OCI-LY3 (cell line): ENCODE measurements at regions not wholly inside any gene's neighbourhood (a gene's known extent, or its start where the extent isn't known, plus 50 kb on each side); places are given as distances from the start of the nearest gene placed in this dataset.

Source experiments
- H2AFZ ChIP-seq: fragments of 200-600, 300-600 bp; shearing (Covaris generic); 2 replicates; pipeline ENCODE4 v1.6.0; 2014; ENCODE audit warnings: antibody characterized with exemption, low read depth, low read length
- H3K27ac ChIP-seq: fragments of 200-600, 300-600 bp; sonication (generic); 2 replicates; pipeline ENCODE4 v1.5.1; 2014; ENCODE audit warnings: mild to moderate bottlenecking, low read length, moderate library complexity, mixed read lengths
- H3K27me3 ChIP-seq: fragments of 200-600, 300-600 bp; sonication (generic); 2 replicates; pipeline ENCODE4 v1.6.1; 2014; ENCODE audit warnings: low read depth, low read length, mixed read lengths
- H3K36me3 ChIP-seq: fragments of 200-600, 300-600 bp; sonication (generic); replicated peaks from 2 replicates; pipeline ENCODE3; 2014; ENCODE audit warnings: low read depth, low read length, mixed read lengths
- H3K4me1 ChIP-seq: fragments of 300-600, 200-600 bp; sonication (generic); 2 replicates; pipeline ENCODE4 v1.6.1; 2014; ENCODE audit warnings: low read length, mixed read lengths
- H3K4me2 ChIP-seq: fragments of 200-600, 300-600 bp; sonication (generic); 2 replicates; pipeline ENCODE4 v1.6.1; 2014; ENCODE audit warnings: low read length, mixed read lengths
- H3K4me3 ChIP-seq: fragments of 300-600, 200-600 bp; sonication (generic); 2 replicates; pipeline ENCODE4 v1.5.1; 2014; ENCODE audit warnings: antibody characterized with exemption, mild to moderate bottlenecking, low read length, moderate library complexity
- H3K79me2 ChIP-seq: fragments of 300-600, 200-600 bp; shearing (Covaris generic); 2 replicates; pipeline ENCODE4 v1.6.1; 2014; ENCODE audit warnings: mild to moderate bottlenecking, low read length, mixed read lengths
- H3K9ac ChIP-seq: fragments of 300-600, 200-600 bp; shearing (Covaris generic); 2 replicates; pipeline ENCODE4 v1.6.0; 2014; ENCODE audit warnings: mild to moderate bottlenecking, low read length, moderate library complexity
- H3K9me3 ChIP-seq: fragments of 200-600, 300-600 bp; shearing (Covaris generic); 2 replicates; pipeline ENCODE4 v1.6.1; 2014; ENCODE audit warnings: low read length, mixed read lengths; ENCODE audit not compliant: insufficient read depth
- H4K20me1 ChIP-seq: fragments of 200-600, 300-600 bp; sonication (generic); 2 replicates; pipeline ENCODE4 v1.6.1; 2016; ENCODE audit warnings: low read length, mixed read lengths; ENCODE audit not compliant: insufficient read depth
- EZH2phosphoT487 ChIP-seq: fragments of 200-600 bp; shearing (Covaris generic); IDR thresholded peaks from 2 replicates; pipeline ENCODE4 v1.6.1; 2018; ENCODE audit warnings: antibody characterized with exemption, mixed run types, low read depth
- TF ChIP-seq, protein P1 (sequence below): fragments of 200-600, 300-600 bp; sonication (generic); IDR thresholded peaks from 2 replicates; pipeline ENCODE4 v1.5.1; 2014; ENCODE audit warnings: antibody characterized with exemption, low read length, low read depth

DNA sequence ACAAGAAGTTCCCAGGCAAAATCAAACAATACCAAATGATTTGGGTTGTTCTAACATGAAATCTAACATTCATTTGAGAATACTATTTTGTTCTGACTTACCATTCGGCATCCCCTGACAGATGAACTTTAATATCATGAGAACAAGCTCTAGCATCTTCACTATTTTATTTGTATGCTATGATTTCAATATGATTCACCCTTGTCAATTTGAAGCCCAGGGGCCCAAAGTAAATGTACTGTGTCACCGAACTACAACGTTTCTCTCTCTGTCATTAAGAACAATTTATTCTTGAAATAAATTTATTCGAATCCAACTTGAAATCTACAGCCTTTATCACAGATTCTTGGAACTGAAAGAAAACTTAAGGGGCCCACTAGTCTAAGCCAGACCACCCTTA, 146.2 kb upstream of the RASSF8 start:
- Histone ChIP-seq H3K36me3 (peaks cover 11% of the 10 kb centered on the region), H3K9ac (peak overlapping the region; percentile 90), H3K79me2 (no peaks in the 10 kb centered on the region), H2AFZ (peak overlapping the region; percentile 44; the same call in 1 of the 2 replicates), H4K20me1 (no peaks in the 10 kb centered on the region), H3K9me3 (peaks cover 11% of the 10 kb centered on the region; the same call in 1 of the 2 replicates), H3K4me1 (peaks cover 54% of the 10 kb centered on the region), H3K4me3 (peak overlapping the region; percentile 70), H3K4me2 (peak overlapping the region; percentile 95), H3K27me3 (no peaks in the 10 kb centered on the region), H3K27ac (peak overlapping the region; percentile 99)
- TF ChIP-seq EZH2phosphoT487: no peak
- TF ChIP-seq, protein P1, sequence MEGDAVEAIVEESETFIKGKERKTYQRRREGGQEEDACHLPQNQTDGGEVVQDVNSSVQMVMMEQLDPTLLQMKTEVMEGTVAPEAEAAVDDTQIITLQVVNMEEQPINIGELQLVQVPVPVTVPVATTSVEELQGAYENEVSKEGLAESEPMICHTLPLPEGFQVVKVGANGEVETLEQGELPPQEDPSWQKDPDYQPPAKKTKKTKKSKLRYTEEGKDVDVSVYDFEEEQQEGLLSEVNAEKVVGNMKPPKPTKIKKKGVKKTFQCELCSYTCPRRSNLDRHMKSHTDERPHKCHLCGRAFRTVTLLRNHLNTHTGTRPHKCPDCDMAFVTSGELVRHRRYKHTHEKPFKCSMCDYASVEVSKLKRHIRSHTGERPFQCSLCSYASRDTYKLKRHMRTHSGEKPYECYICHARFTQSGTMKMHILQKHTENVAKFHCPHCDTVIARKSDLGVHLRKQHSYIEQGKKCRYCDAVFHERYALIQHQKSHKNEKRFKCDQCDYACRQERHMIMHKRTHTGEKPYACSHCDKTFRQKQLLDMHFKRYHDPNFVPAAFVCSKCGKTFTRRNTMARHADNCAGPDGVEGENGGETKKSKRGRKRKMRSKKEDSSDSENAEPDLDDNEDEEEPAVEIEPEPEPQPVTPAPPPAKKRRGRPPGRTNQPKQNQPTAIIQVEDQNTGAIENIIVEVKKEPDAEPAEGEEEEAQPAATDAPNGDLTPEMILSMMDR: no peak

DNA sequence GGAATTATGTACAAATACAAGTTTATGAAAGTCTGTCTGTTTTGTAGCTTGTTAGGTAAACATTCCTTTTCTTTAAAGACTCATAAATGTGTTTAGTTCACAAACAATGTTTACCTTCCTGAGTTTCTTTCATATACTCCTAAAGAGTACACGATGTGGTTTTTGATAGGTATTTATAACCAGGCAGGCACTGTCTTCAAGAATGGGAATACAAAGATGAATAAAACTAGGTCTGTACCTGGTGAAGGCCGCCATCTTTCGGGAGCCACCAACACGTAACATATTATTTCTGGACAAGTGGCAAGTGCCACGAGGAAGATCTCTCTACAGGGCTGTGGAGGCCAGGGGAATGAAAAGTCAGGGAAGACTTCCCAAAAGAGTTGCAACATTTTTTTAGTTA, 144.6 kb upstream of the RASSF8 start:
- no peaks in the 10 kb centered on the region for H3K27me3 ChIP-seq
- H3K9me3 ChIP-seq: peaks cover 9% of the 10 kb centered on the region; the same call in 1 of the 2 replicates
- no peaks in the 10 kb centered on the region for H4K20me1 ChIP-seq
- H3K4me3 ChIP-seq: no peak overlapping the region
- H3K9ac ChIP-seq: no peak overlapping the region
- H3K79me2 ChIP-seq: no peaks in the 10 kb centered on the region
- H3K36me3 ChIP-seq: peaks cover 9% of the 10 kb centered on the region
- peaks cover 47% of the 10 kb centered on the region for H3K4me1 ChIP-seq
- peak overlapping the region; percentile 99; the same call in 1 of the 2 replicates for H3K27ac ChIP-seq
- no peak overlapping the region for H3K4me2 ChIP-seq
- TF ChIP-seq, protein P1: no peak
- TF ChIP-seq EZH2phosphoT487: no peak
- H2AFZ ChIP-seq: 0 out of 2 replicates have a peak overlapping the region, but pooled peaks have one; percentile 4

DNA sequence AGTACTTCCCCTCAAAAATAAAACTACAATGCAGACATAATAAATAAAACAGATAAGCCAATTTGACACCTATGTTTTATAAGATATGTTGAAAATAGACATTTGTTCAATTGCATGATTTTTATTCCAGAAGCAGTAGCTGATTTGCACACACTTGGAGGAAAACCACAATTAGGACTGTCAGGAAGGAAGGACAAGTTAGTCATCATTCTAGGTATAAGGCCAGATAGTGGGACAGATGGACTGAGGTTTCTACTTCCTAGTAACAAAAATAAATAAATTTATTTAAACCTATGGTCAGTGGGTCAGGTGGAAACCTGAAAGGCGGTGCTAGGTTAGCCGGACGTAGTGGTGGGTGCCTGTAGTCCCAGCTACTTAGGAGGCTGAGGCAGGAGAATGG, 141.8 kb upstream of the RASSF8 start:
- H3K9ac ChIP-seq: no peak overlapping the region
- H3K9me3 ChIP-seq: no peaks in the 10 kb centered on the region
- no peak overlapping the region for H3K4me2 ChIP-seq
- peaks cover 34% of the 10 kb centered on the region for H3K4me1 ChIP-seq
- no peaks in the 10 kb centered on the region for H4K20me1 ChIP-seq
- no peaks in the 10 kb centered on the region for H3K36me3 ChIP-seq
- no peak overlapping the region for H3K4me3 ChIP-seq
- no peaks in the 10 kb centered on the region for H3K27me3 ChIP-seq
- no peaks in the 10 kb centered on the region for H3K79me2 ChIP-seq
- TF ChIP-seq EZH2phosphoT487: no peak
- TF ChIP-seq, protein P1: no peak
- H2AFZ ChIP-seq: no peak overlapping the region
- H3K27ac ChIP-seq: no peak overlapping the region

DNA sequence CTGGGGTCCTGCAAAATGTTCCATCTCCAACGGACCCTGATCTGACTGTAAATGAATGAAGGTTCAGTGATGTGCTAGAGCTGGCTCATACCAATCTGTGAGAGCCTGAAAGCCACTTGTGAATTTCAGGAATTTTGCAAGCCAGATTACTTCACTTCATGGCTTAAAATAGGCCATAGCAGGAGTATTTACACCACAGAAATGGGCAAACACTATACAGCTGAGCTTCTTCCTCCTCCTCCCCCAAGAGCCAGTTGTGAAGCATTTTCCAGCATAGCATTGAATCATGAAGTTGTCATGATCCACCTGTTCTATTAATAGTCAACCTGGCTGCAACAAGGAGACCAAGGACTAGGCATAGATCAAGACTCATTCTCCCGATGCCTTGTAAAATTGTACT, 141.3 kb upstream of the RASSF8 start:
- TF ChIP-seq, protein P1: no peak
- no peak for TF ChIP-seq EZH2phosphoT487
- Histone ChIP-seq H3K27ac (no peak overlapping the region), H3K4me1 (peaks cover 30% of the 10 kb centered on the region), H3K4me2 (no peak overlapping the region), H3K36me3 (no peaks in the 10 kb centered on the region), H4K20me1 (no peaks in the 10 kb centered on the region), H3K27me3 (no peaks in the 10 kb centered on the region), H3K79me2 (no peaks in the 10 kb centered on the region), H3K9me3 (no peaks in the 10 kb centered on the region), H2AFZ (no peak overlapping the region), H3K9ac (no peak overlapping the region), H3K4me3 (no peak overlapping the region)
